CD14-positive monocyte (primary cell): ENCODE measurements at regions not wholly inside any gene's neighbourhood (a gene's known extent, or its start where the extent isn't known, plus 50 kb on each side); places are given as distances from the start of the nearest gene placed in this dataset.

Experiments
- DNase-seq, 3 donors: peaks; one replicate each; pipeline ENCODE4 v3.0.0-alpha.2; 2011 to 2022
- H2AFZ ChIP-seq: 2 replicates; pipeline ENCODE4 v1.6.0; 2012; ENCODE audit warnings: mild to moderate bottlenecking, low read depth, low read length, inconsistent platforms; ENCODE audit not compliant: insufficient read depth, poor library complexity, severe bottlenecking
- H3K27ac ChIP-seq, 2 donors: 1 replicate in 1 of 2; 2 replicates in 1 of 2; pipeline ENCODE4 v1.5.1; 2012 to 2013; ENCODE audit warnings: low read length in 2 of 2, control low read depth in 1 of 2, inconsistent platforms in 1 of 2, low read depth in 1 of 2, mild to moderate bottlenecking in 1 of 2
- H3K27me3 ChIP-seq, 2 donors: one replicate each; pipeline versions ENCODE4 v1.6.0 to v1.6.1; 2011 to 2013; ENCODE audit warnings: low read length in 2 of 2; ENCODE audit not compliant: control insufficient read depth in 2 of 2, insufficient read depth in 2 of 2
- H3K36me3 ChIP-seq, 2 donors: replicated peaks in 1 of 2; 1 replicate in 1 of 2; 2 replicates in 1 of 2; pipeline versions ENCODE4 v1.5.1 to v1.6.1; 2012 to 2013; ENCODE audit warnings: low read length in 2 of 2, control low read depth in 1 of 2, inconsistent platforms in 1 of 2, mild to moderate bottlenecking in 1 of 2; ENCODE audit not compliant: insufficient read depth in 2 of 2, control insufficient read depth in 1 of 2
- H3K4me1 ChIP-seq, 2 donors: 1 replicate in 1 of 2; 2 replicates in 1 of 2; pipeline versions ENCODE4 v1.5.1 to v1.6.1; 2012 to 2013; ENCODE audit warnings: low read length in 2 of 2, control low read depth in 1 of 2, inconsistent platforms in 1 of 2, mild to moderate bottlenecking in 1 of 2, moderate library complexity in 1 of 2; ENCODE audit not compliant: insufficient read depth in 2 of 2, control insufficient read depth in 1 of 2
- H3K4me2 ChIP-seq: replicated peaks from 2 replicates; pipeline ENCODE3; 2012; ENCODE audit warnings: low read length, moderate library complexity, mild to moderate bottlenecking; ENCODE audit not compliant: poor library complexity, severe bottlenecking; ENCODE audit errors: extremely low read depth
- H3K4me3 ChIP-seq, 3 experiments: fragments of 200-600 bp in 1 of 3; sonication (generic) in 1 of 3; replicated peaks in 1 of 3; 1 replicate in 2 of 3; 2 replicates in 1 of 3; pipeline ENCODE4 v1.5.1; 2011 to 2013; ENCODE audit warnings: low read length in 3 of 3, mild to moderate bottlenecking in 3 of 3, control low read depth in 2 of 3, low read depth in 2 of 3, inconsistent platforms in 1 of 3, moderate library complexity in 1 of 3
- H3K79me2 ChIP-seq: 2 replicates; pipeline ENCODE4 v1.6.0; 2012; ENCODE audit warnings: mild to moderate bottlenecking, control low read depth, inconsistent platforms, low read length, moderate library complexity; ENCODE audit not compliant: insufficient read depth
- H3K9ac ChIP-seq: 2 replicates; pipeline ENCODE4 v1.6.0; 2017; ENCODE audit warnings: low read length, mild to moderate bottlenecking; ENCODE audit not compliant: insufficient read depth, poor library complexity, severe bottlenecking
- H3K9me3 ChIP-seq, 2 donors: replicated peaks in 1 of 2; 1 replicate in 1 of 2; 2 replicates in 1 of 2; pipeline versions ENCODE4 v1.5.1 to v1.6.1; 2012 to 2013; ENCODE audit warnings: low read length in 2 of 2, control low read depth in 1 of 2; ENCODE audit not compliant: control insufficient read depth in 1 of 2, insufficient read depth in 1 of 2
- H4K20me1 ChIP-seq: 2 replicates; pipeline ENCODE4 v1.6.0; 2012; ENCODE audit warnings: mild to moderate bottlenecking, low read length, control low read depth, moderate library complexity; ENCODE audit not compliant: insufficient read depth
- H3K27ac Mint-ChIP-seq, 7 donors: one replicate each; pipeline ENCODE4 v1.8.0; 2020; ENCODE audit warnings: mild to moderate bottlenecking in 7 of 7, mixed read lengths in 7 of 7, moderate library complexity in 6 of 7, inconsistent platforms in 2 of 7
- H3K27me3 Mint-ChIP-seq, 3 donors: one replicate each; pipeline ENCODE4 v1.8.0; 2021 to 2022; ENCODE audit warnings: low read depth in 3 of 3, mild to moderate bottlenecking in 3 of 3, mixed read lengths in 3 of 3, moderate library complexity in 3 of 3, inconsistent platforms in 1 of 3
- H3K36me3 Mint-ChIP-seq, 2 donors: one replicate each; pipeline ENCODE4 v1.8.0; 2020; ENCODE audit warnings: mixed read lengths in 2 of 2, inconsistent platforms in 1 of 2, mild to moderate bottlenecking in 1 of 2
- H3K4me1 Mint-ChIP-seq: one replicate; pipeline ENCODE4 v1.8.0; 2020; ENCODE audit warnings: mild to moderate bottlenecking, mixed read lengths
- H3K4me3 Mint-ChIP-seq, 2 donors: one replicate each; pipeline ENCODE4 v1.8.0; 2020; ENCODE audit warnings: mild to moderate bottlenecking in 2 of 2, mixed read lengths in 2 of 2, moderate library complexity in 1 of 2
- H3K9me3 Mint-ChIP-seq, 7 donors: one replicate each; pipeline ENCODE4 v1.8.0; 2020 to 2022; ENCODE audit warnings: mixed read lengths in 7 of 7, mild to moderate bottlenecking in 6 of 7, moderate library complexity in 6 of 7, inconsistent platforms in 2 of 7
- WGBS: methylation state at CpG from one replicate; pipeline ENCODE4 v1.1.5; 2013; ENCODE audit warnings: missing lambda C conversion rate; ENCODE audit not compliant: insufficient coverage; 5-methylcytosine and 5-hydroxymethylcytosine counted together
- intact Hi-C, 2 donors: fragments of 100-400 bp; cut with micrococcal nuclease; formaldehyde crosslinking; loops; one replicate each; pipeline versions ENCODE4 v1.15.0 to v1.15.1; 2023
- TF ChIP-seq, protein P1 (sequence below): fragments of 200-600 bp; IDR thresholded peaks from one replicate; pipeline ENCODE4 v1.8.0; 2022; ENCODE audit warnings: antibody characterized with exemption, mild to moderate bottlenecking

GRCh38 chr22:44625981-44626687 lies 75.9 kb upstream of the PRR5 start:
- no peak overlapping the region for H3K4me3 Mint-ChIP-seq
- 7% methylated on average over 10 of the region's 16 CpGs for WGBS
- H3K27ac Mint-ChIP-seq = peak overlapping the region in 4 of 7 donors; percentile 21 to 68 (median 60)
- Histone ChIP-seq H4K20me1 (no peaks in the 10 kb centered on the region), H3K79me2 (no peaks in the 10 kb centered on the region), H3K27ac (no peak overlapping the region), H3K27me3 (peaks cover 0 to 5% of the 10 kb centered on the region in 2 donors), H3K9ac (no peak overlapping the region), H2AFZ (no peak overlapping the region), H3K9me3 (no peaks in the 10 kb centered on the region), H3K4me1 (peaks cover 2 to 4% of the 10 kb centered on the region in 2 donors), H3K36me3 (no peaks in the 10 kb centered on the region), H3K4me2 (no peak overlapping the region), H3K4me3 (no peak overlapping the region)
- peaks cover 10 to 17% (median 12%) of the 10 kb centered on the region in 3 donors for H3K27me3 Mint-ChIP-seq
- no peaks in the 10 kb centered on the region for H3K4me1 Mint-ChIP-seq
- no peaks in the 10 kb centered on the region for H3K36me3 Mint-ChIP-seq
- DNase-seq = peak; percentile 65 to 71 (median 67)
- intact Hi-C loops = loop anchor here (1.0 to 10.0 kb wide), 5 partner anchors 441 to 633 kb away; partner anchors contain the start of gene PARVG (in 2 of the 2)
- peaks cover 0 to 3% (median 0%) of the 10 kb centered on the region in 7 donors for H3K9me3 Mint-ChIP-seq
- TF ChIP-seq, protein P1, sequence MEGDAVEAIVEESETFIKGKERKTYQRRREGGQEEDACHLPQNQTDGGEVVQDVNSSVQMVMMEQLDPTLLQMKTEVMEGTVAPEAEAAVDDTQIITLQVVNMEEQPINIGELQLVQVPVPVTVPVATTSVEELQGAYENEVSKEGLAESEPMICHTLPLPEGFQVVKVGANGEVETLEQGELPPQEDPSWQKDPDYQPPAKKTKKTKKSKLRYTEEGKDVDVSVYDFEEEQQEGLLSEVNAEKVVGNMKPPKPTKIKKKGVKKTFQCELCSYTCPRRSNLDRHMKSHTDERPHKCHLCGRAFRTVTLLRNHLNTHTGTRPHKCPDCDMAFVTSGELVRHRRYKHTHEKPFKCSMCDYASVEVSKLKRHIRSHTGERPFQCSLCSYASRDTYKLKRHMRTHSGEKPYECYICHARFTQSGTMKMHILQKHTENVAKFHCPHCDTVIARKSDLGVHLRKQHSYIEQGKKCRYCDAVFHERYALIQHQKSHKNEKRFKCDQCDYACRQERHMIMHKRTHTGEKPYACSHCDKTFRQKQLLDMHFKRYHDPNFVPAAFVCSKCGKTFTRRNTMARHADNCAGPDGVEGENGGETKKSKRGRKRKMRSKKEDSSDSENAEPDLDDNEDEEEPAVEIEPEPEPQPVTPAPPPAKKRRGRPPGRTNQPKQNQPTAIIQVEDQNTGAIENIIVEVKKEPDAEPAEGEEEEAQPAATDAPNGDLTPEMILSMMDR = peak; percentile 91

DNA sequence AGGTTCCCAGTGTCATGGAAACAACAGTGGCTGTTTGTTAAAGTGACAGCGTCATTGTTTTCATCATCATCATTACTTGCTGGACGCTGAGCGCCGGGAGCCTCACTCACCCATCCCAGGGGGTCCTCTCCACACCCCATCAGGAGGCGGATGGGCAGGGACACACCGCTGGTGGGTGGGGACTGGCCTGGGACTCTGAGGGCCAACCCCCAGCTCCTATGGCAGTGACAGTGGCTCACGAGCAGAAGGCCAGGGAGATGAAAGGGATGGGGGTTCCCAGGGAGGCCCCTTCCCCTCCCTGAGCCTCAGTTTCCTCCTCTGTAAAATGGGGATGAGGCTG lies 76.6 kb upstream of the PRR5 start:
- no peaks in the 10 kb centered on the region for H3K36me3 ChIP-seq
- H3K9ac ChIP-seq = no peak overlapping the region
- Mint-ChIP-seq H3K4me1 (peaks cover 4% of the 10 kb centered on the region), H3K4me3 (no peak overlapping the region), H3K9me3 (peaks cover 0 to 1% (median 0%) of the 10 kb centered on the region in 7 donors), H3K36me3 (peaks cover 0 to 2% of the 10 kb centered on the region in 2 donors), H3K27me3 (peaks cover 8 to 18% (median 12%) of the 10 kb centered on the region in 3 donors), H3K27ac (peak overlapping the region in 2 of 7 donors; percentile 58 to 68)
- peaks cover 5 to 11% of the 10 kb centered on the region in 2 donors for H3K4me1 ChIP-seq
- peaks cover 0 to 12% of the 10 kb centered on the region in 2 donors for H3K27me3 ChIP-seq
- H4K20me1 ChIP-seq = no peaks in the 10 kb centered on the region
- no peak overlapping the region for H3K4me3 ChIP-seq
- no peak overlapping the region for H2AFZ ChIP-seq
- H3K79me2 ChIP-seq = no peaks in the 10 kb centered on the region
- intact Hi-C loops = loop anchor here (5.0 to 10.0 kb wide), 2 partner anchors 441 to 543 kb away; partner anchors contain the start of gene PARVG (in 2 of the 2)
- TF ChIP-seq, protein P1 = no peak
- no CpG with 5 or more reads among the region's 7 CpGs for WGBS
- H3K4me2 ChIP-seq = no peak overlapping the region
- H3K27ac ChIP-seq = no peak overlapping the region
- no peak for DNase-seq
- no peaks in the 10 kb centered on the region for H3K9me3 ChIP-seq
